ENCODE measurements at regions not wholly inside any gene's neighbourhood (a gene's known extent, or its start where the extent isn't known, plus 50 kb on each side); places are given as distances from the start of the nearest gene placed in this dataset.

DNA sequence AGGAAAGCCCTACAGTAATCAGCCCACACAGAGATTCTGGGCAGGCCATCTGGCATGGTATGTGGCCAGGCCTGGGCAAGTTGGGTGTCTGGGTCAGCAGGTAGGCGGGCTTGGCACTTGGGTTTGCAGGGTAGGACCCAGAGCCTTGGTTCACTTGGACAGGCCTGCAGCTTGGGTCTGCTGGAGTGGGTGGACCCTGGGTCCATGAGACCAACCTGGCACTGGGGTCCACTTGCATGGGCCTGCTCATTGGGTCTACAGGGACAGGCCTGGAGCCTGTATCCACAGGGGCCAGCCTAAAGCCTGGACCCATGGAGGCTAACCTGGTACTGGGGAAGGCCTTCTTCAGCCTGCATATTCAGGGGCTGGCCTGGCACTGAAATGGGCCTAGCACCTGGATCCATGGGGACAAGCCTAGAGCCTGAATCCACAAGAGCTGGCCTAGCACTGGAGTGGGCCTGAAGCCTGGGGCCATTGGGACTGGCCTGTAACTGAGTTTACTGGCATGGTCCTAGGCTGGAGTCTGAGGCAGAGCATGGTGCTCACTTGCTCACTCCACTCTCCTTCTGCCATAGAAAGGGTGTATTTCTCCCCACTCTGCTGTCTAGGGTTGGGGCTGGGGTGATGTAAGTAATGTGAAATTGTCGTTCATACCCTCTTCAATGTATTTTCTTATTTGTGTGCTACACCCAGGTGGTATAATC is 315.0 kb downstream of the AHR start:
- DNase-seq = no peak

DNA sequence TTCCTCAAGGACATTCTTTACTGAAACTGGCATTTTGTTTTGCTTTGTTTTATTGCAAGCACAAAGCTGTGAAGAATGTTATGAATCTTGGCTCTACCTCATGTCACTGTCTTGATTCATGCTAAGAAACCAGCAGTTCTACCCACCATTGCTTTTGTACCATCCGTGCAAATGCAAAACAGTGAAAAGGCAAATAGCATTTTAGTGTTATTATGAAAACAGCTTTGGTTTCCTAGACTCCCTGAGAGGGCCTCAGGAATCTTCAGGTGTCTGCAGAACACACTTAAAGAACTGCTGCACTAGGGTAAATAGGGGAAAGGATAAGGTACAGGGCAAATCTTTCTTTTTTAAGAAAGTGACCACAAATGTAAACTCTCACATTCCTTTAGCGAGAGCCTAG is 318.9 kb downstream of the AHR start:
- DNase-seq = no peak

DNA sequence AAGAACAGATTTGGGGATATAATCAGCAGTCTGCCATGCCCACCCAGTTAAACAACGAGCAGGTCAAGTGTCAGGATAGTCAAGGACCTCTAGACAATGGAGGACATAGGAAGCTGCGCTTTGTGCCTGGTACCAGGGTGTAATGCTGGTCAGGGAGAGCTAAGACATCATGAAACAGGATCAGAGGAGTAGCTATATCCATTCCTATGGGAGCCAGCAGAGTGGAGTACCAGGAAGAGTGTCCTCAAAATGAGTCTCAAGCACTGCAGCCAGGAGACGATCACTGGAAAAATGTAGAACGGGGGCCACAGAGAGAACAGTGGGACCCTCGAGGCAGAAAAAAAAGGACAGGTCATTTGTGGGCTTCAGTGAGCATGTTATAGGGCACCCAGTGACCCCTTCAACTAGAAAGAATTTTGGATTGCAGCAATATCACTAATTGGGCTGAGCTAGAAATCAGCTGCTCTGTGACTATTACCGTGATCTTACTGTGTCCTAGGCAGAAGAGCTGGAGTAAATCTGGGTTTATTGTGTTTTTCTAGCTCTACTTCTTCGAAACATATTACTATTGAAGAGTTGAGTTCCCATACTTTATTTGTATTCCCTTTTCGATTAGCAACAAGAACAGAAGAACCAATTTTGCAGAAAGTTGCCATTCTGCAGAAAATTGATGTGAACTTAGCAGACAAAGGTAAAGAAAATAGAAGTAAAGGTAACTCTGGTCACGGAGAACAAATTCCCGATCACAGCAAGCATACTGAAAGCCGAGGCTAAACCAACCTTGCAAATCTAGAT is 319.6 kb downstream of the AHR start:
- DNase-seq = no peak

DNA sequence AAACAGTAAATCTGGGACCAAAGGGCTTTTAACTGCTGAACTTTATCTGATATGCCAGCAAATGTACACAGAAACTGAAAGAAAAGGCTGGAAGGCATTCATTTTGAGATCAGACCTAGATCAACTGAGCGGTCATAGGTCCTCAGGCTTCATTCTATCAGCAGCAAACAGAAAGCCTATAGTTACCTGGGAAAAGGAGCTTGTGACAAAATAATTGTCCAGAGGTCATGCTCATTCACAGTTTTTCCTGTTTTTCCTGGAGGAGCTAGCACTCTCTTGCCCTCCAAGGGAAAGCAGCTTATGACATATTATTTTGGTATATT is 320.2 kb downstream of the AHR start:
- no peak for DNase-seq

DNA sequence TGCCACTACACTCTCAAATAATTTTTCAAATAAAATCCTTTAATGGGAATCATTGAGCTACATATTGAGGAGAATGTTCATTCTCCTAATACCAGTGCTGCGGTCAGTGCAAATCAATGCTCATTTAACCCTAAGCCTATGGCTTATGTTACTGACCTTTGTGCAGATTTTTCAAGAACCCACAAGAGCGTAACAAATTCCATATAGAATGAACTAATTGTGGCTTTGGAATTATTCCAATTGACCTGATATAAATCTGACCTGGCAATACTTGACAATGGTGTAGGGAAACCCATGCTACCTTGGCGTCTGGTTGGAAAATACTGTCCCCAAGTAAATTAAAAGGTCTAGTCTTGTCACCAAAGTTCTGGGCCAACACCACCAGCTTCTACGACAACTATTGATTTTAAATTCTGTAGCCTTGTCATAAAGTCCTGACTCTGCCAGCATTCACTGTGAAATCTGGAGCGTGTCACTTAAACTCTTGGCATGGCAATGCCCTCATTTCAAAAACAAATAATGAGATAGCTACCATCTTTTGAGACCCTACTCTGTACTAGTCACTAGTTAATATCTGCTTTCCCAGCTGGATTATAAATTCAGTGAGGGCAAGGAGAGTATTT is 320.9 kb downstream of the AHR start:
- DNase-seq = no peak

DNA sequence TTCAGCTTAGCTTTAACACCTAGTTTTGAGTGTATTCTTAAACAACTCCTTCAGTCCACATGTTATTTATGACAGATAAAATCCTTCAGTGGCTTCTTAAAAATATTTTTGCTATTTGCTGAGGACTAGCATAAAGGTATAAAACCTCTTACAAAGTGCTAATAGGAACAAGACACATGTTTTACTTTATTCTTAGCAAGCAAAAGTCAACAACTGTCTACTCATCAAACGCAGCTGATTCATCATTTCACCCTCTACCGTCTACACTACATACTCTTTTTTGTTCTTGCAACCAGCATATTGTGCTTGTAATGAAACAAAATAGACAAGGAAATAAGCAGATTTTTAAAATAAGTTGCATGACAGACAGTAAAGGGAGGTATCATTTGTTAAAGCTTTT is 319.7 kb downstream of the SNX13 start:
- DNase-seq = no peak

DNA sequence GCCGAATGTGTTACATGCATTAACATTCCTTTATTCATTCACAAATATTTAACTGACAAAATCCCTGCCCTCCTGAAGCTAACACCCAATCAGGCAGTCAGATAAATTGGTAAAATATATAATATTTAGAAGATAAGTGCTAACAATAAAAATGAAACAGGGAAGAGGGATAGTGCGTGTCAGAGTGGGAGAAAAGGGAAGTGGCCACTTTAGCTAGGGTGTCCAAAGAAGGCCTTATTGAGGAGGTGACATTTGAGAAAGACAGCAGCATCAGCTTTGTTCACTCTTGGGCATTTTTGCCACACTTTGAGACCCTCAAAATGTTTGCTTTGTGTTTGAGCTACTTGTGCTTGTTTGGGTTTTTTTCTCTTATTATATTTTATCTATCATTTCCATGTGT is 317.8 kb downstream of the SNX13 start:
- DNase-seq = no peak

DNA sequence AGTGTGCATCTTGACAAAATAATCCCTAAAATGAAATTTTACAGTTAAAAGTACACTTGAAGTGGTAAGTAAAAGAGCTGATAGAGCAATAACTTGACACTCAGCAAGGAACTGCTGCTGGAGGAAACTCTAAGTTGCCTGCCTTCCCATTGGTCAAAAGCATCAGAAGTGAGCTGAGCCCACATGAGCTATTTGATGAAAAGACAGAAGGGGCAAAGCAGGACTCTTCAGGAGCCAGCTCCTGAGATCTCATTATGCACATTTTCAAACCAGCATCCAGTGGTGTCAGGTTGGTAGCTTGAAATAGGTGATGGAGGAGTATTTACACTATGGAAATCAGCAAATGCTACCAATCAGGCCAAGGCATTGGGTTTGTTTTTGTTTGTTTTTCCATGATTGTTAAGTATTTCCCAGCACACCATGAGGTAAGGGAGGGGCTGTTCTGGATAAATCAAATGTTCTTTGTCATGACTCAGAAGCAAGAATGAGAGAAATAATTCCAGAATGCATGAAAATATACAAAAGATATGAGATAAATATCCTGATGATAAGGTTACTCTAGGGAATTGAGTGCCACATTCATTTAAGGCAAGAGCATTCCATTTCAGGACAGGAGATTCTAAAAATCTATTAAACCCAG is 316.6 kb downstream of the SNX13 start:
- DNase-seq = no peak

DNA sequence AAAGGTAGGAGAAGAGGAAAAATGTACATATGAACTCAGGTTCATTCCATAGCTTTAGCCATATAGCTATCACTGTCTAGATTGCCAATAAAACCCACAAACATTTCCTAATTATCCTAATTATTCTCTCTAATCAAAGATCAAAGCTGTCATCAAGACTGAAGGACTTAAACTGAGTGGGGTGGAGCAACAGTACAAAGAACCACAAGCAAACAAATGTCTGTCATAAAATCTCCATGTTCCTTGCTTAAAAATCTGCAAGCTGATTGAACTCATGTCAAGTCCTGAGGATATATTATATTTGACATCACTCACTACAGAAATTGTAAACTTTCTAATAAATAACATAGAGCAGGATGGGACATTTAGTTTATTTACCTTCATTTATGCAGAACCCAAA is 315.9 kb downstream of the SNX13 start:
- DNase-seq = no peak

DNA sequence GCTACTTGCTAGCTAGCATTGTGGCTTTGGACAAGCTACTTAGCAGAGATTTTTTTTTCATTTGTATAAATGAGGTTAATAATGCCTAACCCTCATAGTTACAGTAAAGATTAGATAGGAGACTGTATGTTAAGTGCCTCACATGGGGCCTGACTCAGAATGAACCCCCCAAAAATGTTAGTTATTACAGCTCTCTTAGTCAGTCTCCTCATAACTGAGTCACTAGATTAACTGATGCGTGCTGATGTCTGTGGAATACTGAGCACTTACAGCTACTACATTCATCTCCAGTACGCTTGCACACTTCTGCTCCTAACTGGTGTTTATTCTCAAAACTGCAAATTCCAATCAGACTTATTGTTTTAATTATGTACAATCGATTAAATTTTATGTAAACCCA is 315.3 kb downstream of the SNX13 start:
- DNase-seq = no peak

DNA sequence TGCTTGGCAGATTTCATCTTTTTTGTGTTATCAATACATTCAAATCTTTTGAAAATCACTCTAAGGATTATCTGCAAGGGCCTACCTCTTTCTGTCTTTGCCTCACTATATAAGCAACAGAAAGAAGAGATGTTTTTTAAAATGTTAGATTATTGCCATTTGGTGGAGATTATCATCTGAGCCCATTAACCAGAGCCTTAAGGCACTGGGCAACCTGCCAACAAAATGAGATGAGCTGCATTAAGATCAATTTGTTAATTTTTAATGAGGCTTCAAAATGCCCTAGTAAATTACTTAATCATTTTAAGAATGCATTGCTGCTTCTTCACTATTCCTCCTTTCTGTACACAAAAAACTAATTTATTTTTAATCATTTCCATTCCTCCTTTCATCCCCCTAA is 314.1 kb downstream of the SNX13 start:
- no peak for DNase-seq

DNA sequence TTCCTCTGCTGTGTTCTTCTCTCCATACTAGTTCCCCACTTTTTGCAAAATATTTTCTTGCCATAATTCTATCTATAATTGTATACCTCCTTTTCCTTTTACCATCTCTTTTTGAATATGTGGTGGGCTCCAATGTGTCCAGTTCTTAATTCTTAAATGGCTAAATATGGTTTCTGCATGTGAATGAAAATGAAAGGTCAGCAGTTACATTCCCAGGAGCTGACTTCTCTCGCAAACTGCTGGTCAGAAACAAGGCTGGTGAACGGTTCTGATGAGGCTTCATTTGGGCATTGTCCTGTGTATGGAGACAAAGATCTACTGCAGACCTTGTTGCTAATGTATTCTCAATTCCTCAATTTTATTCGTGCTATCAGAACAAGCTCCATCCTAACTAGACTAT is 309.2 kb downstream of the SNX13 start:
- no peak for DNase-seq

DNA sequence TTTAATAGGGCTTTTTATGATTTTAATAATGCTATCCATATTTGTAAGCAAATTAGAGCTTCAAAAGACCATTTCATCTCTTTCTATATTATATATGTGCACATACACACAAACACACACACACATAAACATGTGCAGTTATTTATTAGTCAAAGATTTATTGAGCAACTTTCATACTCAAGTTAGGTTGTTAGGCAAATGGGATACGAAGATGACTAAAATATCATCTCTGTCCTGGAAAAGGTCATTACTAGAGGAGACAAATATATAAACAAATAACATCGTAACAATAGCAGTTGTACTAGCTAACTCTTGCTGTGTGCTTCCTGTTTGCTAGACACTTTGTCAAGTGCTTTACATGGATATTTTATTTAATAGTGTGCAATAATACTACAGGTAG is 307.9 kb downstream of the SNX13 start:
- no peak for DNase-seq

DNA sequence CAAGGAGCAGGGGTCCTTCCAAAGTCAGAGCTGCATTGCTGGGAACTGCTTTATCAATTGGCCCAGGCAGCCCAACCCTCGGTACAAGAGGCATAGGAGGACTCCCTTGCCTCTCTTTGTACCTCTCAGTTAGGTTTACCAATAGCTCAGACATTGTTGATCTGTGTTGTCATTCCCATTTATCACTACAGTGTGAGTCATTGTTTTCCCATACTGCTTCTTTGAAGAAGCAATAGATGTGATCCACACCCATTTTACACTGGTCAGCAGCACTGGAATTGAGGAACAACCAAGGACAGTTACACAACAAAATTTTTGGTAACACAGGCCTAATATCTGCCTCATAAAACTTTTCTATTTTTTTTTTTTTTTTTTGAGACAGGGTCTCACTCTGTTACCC is 307.2 kb downstream of the SNX13 start:
- no peak for DNase-seq

DNA sequence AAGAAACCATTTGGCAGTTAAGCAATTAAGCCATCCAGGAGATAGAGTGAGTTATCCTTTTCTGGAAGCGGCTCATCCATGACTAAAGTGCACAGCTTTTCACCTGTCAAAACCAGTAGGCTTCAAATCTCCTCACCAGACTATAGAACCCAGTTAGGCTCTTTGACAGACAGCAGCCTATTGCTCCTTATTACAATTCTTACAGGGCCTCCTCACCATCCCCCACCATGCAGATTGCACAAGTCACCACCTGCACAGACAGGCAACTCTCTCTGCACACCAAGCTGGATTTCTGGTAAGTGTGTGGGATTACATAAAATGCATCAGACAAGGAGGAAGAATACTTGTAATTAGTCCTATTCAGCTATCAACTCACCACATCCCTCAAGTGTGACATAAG is 301.6 kb downstream of the SNX13 start:
- DNase-seq = no peak

DNA sequence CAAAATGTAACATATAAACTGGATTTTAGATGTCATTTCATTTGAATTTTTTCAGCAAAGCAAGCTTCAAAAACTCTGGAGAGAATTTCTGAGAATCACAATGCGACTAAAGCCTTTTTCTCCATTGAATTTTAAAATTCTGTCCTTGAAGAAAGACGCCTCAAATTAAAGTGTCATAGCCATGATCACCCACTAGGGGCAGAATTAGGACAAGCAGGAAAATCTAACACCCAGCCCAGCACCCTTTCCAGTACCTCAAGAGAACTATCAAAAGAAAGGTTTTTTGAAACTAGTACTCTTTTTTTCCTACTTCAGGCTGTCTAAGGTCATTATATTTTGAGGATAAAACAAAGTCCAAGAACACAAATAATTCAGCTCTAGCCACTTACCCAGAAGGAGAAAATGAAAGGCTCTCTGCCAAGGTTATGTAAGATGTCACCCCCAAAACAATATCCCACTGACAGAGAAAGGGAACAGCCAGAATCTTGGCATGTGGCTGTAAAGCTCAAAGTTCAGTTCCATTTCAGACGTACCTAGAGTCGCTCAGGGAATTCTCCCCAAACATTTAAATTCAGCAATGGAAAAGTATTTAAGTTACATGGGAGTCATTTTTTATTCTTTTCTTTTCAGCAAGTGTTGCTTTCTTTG is 299.4 kb downstream of the SNX13 start:
- DNase-seq = peak; percentile 44

DNA sequence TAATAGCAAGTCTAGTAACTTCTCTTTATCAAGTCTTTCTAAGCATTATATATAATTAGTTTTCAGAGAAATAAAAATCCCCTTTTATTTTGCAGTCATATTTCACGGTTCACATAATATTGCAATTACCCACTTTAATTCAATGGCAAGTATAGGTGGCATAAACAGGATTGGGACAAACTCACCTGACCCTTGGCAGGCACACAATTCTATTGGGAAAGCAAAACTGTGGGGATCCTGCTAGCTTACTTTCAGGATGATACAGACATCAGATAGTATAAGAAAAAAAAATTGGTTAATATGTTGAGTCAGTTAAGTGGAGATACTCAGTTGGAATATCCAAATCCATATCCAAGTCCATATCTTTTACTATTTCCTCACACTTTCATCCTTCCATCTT is 294.8 kb downstream of the SNX13 start:
- DNase-seq = no peak

DNA sequence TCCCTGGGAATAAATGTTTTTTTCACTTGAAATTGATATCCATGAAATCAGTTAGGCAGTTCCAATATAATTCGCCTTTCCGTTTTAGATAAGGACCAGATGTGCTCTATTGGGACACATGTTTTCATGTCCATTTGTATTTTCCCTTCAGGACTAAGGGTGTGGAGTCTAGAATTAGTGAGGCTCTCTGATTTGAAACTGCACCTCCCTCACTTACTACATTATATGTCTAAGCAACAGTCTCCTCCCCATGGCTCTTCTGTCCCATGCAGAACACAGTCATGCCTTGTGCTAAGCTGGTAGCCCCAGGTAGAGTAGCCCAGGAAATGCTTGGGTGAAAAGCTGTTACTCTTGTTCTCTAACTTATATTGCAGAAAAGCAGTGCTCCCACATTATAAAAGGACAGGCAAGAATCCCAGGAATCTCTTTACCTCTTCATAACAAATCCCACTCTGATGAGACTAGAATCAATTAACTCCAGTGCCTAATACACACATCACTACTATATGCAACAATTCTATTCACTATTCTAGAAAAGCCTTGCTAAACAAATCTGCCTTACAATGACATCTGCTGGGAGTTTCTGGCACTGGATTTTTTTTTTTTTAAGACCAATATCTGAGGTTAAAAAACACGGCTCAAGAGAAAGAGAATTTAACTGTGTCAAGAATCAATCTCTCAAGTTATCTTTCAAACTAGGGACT is 293.9 kb downstream of the SNX13 start:
- DNase-seq = no peak

DNA sequence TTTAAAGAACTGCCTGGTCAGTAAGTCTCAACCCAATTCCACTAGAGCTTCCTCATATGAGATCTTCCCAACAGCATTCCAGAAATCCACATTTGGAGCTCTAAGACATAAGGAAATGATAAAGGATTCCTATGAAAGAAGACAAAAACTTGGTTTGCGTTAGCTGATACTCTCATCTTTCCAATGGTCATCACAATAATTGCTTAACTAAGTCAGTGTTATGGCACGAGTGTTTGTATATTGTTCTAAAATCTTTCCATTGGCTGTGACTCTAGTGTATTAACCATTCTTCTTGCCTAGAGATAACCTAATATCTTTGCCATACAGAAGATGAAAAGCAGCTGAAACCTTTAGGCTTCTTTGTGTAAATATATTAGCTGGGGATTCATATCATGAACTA is 289.0 kb downstream of the SNX13 start:
- DNase-seq = no peak

DNA sequence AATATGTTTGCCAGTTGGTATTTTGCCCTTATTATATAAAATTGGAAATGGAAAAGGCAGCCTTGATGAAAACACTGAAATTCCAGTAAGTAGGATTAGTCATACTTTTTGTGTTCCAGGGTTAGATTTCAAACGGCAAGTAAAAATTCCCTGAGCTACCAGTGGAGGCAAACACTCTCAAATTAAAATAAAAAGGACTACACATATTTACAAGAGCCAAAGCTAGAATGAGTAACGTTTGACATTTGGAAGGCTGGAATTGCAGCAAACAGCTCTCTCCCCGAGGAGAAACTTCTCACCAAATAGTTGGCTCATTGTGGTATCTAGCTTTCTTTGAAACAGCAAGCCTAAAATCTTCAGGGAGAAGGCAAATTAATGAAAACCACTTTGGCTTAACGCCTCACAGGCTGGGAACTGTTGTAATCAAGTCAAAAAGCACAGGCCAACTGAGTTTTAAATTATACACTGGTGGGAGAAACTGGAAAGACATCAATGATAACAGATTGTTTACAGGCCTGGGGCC is 288.4 kb downstream of the SNX13 start:
- DNase-seq = no peak

DNA sequence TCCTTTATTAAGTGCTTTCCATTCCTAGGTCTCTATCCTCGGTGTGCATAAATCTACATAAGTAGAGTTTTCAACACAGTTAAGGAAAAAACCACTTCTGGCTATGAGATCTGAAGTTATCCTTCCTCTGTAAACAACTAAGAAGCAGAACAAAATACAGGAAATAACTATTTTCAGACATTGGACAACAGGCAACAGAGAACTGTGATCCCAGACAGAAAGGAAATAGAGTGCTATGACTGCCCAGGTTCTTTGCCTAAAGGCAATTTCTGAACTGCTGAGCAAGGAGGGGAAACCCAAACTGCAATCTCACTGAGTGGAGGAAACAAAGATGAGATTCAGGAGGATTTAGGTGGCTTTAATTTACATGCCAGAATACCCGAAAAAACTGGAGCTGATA is 285.4 kb downstream of the SNX13 start:
- no peak for DNase-seq

DNA sequence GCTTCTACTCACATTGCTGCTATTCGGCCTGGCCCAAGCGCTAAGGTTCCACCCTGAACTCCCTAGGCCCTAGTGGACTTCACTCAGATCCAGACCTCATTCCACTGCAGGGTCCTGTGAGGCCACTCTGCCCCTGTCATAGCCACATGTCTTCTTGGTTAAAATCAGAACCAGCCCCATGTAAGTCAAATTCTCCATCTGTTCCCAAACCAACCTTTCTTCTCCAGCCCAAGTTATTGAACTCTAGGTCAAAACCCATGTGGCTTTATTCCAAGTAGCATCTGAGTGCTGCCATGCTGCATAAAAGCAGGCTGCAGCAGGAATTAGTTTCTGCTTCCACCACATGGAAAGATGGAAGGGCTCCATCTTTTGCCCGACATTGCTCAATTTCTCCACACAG is 281.2 kb downstream of the SNX13 start:
- no peak for DNase-seq

DNA sequence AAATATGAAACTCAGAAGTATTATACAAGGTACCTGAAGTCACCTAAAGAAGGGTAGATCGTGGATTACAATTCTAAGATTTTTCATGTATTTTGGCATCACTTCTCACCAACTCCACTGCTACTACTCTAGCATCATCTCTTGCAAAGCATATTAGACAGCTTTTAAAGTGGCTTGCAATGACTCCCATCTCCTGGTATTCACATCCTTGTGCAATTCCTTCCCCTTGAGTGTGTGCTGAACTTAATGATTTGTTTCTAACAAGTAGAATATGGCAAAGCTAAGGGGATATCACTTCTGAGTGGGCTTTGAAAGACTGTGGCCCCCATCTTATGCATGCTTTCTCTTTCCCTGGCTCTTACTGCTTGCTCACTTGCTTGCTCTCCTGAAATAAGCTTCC is 280.2 kb downstream of the SNX13 start:
- DNase-seq = no peak

All from activated CD4-positive, alpha-beta T cell treated with anti-CD3 and anti-CD28 coated beads, Interleukin-2, amount 50 U/mL, for 16 hours (primary cell).